SIG-M5 treated with dmso at 0.1 percent for 504 hours (cell line): ENCODE measurements at regions not wholly inside any gene's neighbourhood (a gene's known extent, or its start where the extent isn't known, plus 50 kb on each side); places are given as distances from the start of the nearest gene placed in this dataset.

Experiments used
- DNase-seq: peaks from one replicate; lab custom pipeline; 2025; ENCODE audit not compliant: unreplicated experiment; lab: John Stamatoyannopoulos, UW

GRCh38 chr16:77551357-77551756 lies 116.5 kb upstream of the ADAMTS18 start:
- no peak for DNase-seq

- DNase-seq: no peak
These were observed 118.3 kb upstream of the ADAMTS18 start for GRCh38 chr16:77553130-77553529.

- DNase-seq: no peak
These were observed 120.3 kb upstream of the ADAMTS18 start for GRCh38 chr16:77555126-77555525.

GRCh38 chr16:77555791-77556190 lies 121.0 kb upstream of the ADAMTS18 start:
- DNase-seq: no peak

- no peak for DNase-seq
These were observed 121.5 kb upstream of the ADAMTS18 start for GRCh38 chr16:77556201-77556873.

GRCh38 chr16:77557385-77557784 lies 122.6 kb upstream of the ADAMTS18 start:
- DNase-seq: no peak

- DNase-seq: no peak
These were observed 124.0 kb upstream of the ADAMTS18 start for GRCh38 chr16:77558786-77559185.

GRCh38 chr16:77562497-77562896 lies 127.7 kb upstream of the ADAMTS18 start:
- DNase-seq: no peak

GRCh38 chr16:77564791-77565390 lies 130.1 kb upstream of the ADAMTS18 start:
- DNase-seq: no peak

- no peak for DNase-seq
These were observed 134.6 kb upstream of the ADAMTS18 start for GRCh38 chr16:77569406-77569805.

- no peak for DNase-seq
These were observed 135.7 kb upstream of the ADAMTS18 start for GRCh38 chr16:77570574-77570973.

GRCh38 chr16:77571115-77571862 lies 136.5 kb upstream of the ADAMTS18 start:
- no peak for DNase-seq

- DNase-seq: no peak
These were observed 140.2 kb upstream of the ADAMTS18 start for GRCh38 chr16:77574867-77575624.

GRCh38 chr16:77579351-77579891 lies 142.9 kb upstream of the NUDT7 start:
- no peak for DNase-seq

GRCh38 chr16:77581706-77582105 lies 140.6 kb upstream of the NUDT7 start:
- no peak for DNase-seq

GRCh38 chr16:77584205-77584859 lies 138.0 kb upstream of the NUDT7 start:
- peak; percentile 72 for DNase-seq

- no peak for DNase-seq
These were observed 136.7 kb upstream of the NUDT7 start for GRCh38 chr16:77585379-77586251.

- DNase-seq: no peak
These were observed 133.9 kb upstream of the NUDT7 start for GRCh38 chr16:77588389-77588788.

GRCh38 chr16:77589071-77589765 lies 133.1 kb upstream of the NUDT7 start:
- DNase-seq: no peak
